ENCODE measurements at regions not wholly inside any gene's neighbourhood (a gene's known extent, or its start where the extent isn't known, plus 50 kb on each side); places are given as distances from the start of the nearest gene placed in this dataset.
"Not testable (repeated sequence)": the region's sequence is repeated elsewhere in the genome, so short reads cannot be mapped to it uniquely, and the experiment has no call there.

- H3K27ac ChIP-seq = no peak overlapping the region
- H3K36me3 ChIP-seq (replicated peaks) = no peaks in the 10 kb centered on the region
- no peaks in the 10 kb centered on the region for H3K27me3 ChIP-seq (replicated peaks)
- in situ Hi-C loops (cut with HindIII; ENCODE audit: low pct_ligation_motif_present, low sequenced_read_pairs) = no loop called here
- DNase-seq = no peak
- no peak for TF ChIP-seq CTCF (IDR thresholded peaks at IDR 0.05; ENCODE audit: low read depth, low read length, missing control alignments)
- H3K4me3 ChIP-seq (ENCODE audit: low read depth, low read length) = no peak overlapping the region
These were observed 68.8 kb downstream of the C9orf50 start for GRCh38 chr9:129552064-129552463.

GRCh38 chr9:129551393-129551973 lies 69.4 kb downstream of the C9orf50 start:
- H3K36me3 ChIP-seq (replicated peaks) = no peaks in the 10 kb centered on the region
- in situ Hi-C loops (cut with HindIII; ENCODE audit: low pct_ligation_motif_present, low sequenced_read_pairs) = no loop called here
- no peak for TF ChIP-seq CTCF (IDR thresholded peaks at IDR 0.05; ENCODE audit: low read depth, low read length, missing control alignments)
- H3K27ac ChIP-seq = no peak overlapping the region
- DNase-seq = no peak
- H3K4me3 ChIP-seq (ENCODE audit: low read depth, low read length) = no peak overlapping the region
- no peaks in the 10 kb centered on the region for H3K27me3 ChIP-seq (replicated peaks)

- in situ Hi-C loops (cut with HindIII; ENCODE audit: low pct_ligation_motif_present, low sequenced_read_pairs) = not testable (repeated sequence)
These were observed 69.9 kb downstream of the C9orf50 start for GRCh38 chr9:129550977-129551376.

GRCh38 chr9:129550199-129550839 lies 70.6 kb downstream of the C9orf50 start:
- Histone ChIP-seq H3K36me3 (replicated peaks) (no peaks in the 10 kb centered on the region), H3K27ac (no peak overlapping the region), H3K27me3 (replicated peaks) (no peaks in the 10 kb centered on the region), H3K4me3 (ENCODE audit: low read depth, low read length) (peak overlapping the region; percentile 54)
- DNase-seq = peak; percentile 42
- in situ Hi-C loops (cut with HindIII; ENCODE audit: low pct_ligation_motif_present, low sequenced_read_pairs) = no loop called here
- TF ChIP-seq CTCF (IDR thresholded peaks at IDR 0.05; ENCODE audit: low read depth, low read length, missing control alignments) = no peak

More at GRCh38 chr9:129550977-129551376, 69.9 kb downstream of the C9orf50 start:
- not testable (repeated sequence) for DNase-seq; H3K27me3 ChIP-seq (replicated peaks); H3K36me3 ChIP-seq (replicated peaks); H3K4me3 ChIP-seq (ENCODE audit: low read depth, low read length); H3K27ac ChIP-seq

- in situ Hi-C loops (cut with HindIII; ENCODE audit: low pct_ligation_motif_present, low sequenced_read_pairs) = no loop called here
- peak; percentile 14 for DNase-seq
- H3K36me3 ChIP-seq (replicated peaks) = no peaks in the 10 kb centered on the region
- peak overlapping the region; percentile 54 for H3K4me3 ChIP-seq (ENCODE audit: low read depth, low read length)
- no peak overlapping the region for H3K27ac ChIP-seq
- no peaks in the 10 kb centered on the region for H3K27me3 ChIP-seq (replicated peaks)
- TF ChIP-seq CTCF (IDR thresholded peaks at IDR 0.05; ENCODE audit: low read depth, low read length, missing control alignments) = no peak
These were observed 71.2 kb downstream of the C9orf50 start for GRCh38 chr9:129549684-129550083.

GRCh38 chr9:129549139-129549538 lies 71.8 kb downstream of the C9orf50 start:
- no peaks in the 10 kb centered on the region for H3K36me3 ChIP-seq (replicated peaks)

More at GRCh38 chr9:129549139-129549538, 71.8 kb downstream of the C9orf50 start:
- in situ Hi-C loops (cut with HindIII; ENCODE audit: low pct_ligation_motif_present, low sequenced_read_pairs) = no loop called here
- no peak overlapping the region for H3K27ac ChIP-seq
- no peak for DNase-seq
- H3K27me3 ChIP-seq (replicated peaks) = no peaks in the 10 kb centered on the region
- no peak for TF ChIP-seq CTCF (IDR thresholded peaks at IDR 0.05; ENCODE audit: low read depth, low read length, missing control alignments)
- no peak overlapping the region for H3K4me3 ChIP-seq (ENCODE audit: low read depth, low read length)

Measured in brain microvascular endothelial cell (primary cell).